Ectodermal cell (in vitro differentiated cells): ENCODE measurements at regions not wholly inside any gene's neighbourhood (a gene's known extent, or its start where the extent isn't known, plus 50 kb on each side); places are given as distances from the start of the nearest gene placed in this dataset.

Experiments used
- H3K27ac ChIP-seq: 2 replicates; pipeline ENCODE4 v1.7.0; 2013; ENCODE audit warnings: mild to moderate bottlenecking, low read depth, low read length; ENCODE audit not compliant: insufficient read depth, poor library complexity, severe bottlenecking
- H3K27me3 ChIP-seq: 2 replicates; pipeline ENCODE4 v1.7.0; 2013; ENCODE audit warnings: mild to moderate bottlenecking, low read length; ENCODE audit not compliant: insufficient read depth, control insufficient read depth, poor library complexity, severe bottlenecking
- H3K36me3 ChIP-seq: one replicate; pipeline ENCODE4 v1.7.0; 2013; ENCODE audit warnings: low read length; ENCODE audit not compliant: control insufficient read depth, insufficient read depth
- H3K4me1 ChIP-seq: one replicate; pipeline ENCODE4 v1.7.0; 2013; ENCODE audit warnings: low read length; ENCODE audit not compliant: control insufficient read depth, insufficient read depth
- H3K4me3 ChIP-seq: 2 replicates; pipeline ENCODE4 v1.7.0; 2013; ENCODE audit warnings: low read depth, low read length, control low read depth; ENCODE audit not compliant: insufficient read depth
- H3K9me3 ChIP-seq: 2 replicates; pipeline ENCODE4 v1.7.0; 2013; ENCODE audit warnings: mild to moderate bottlenecking, low read length, moderate library complexity; ENCODE audit not compliant: control insufficient read depth
- WGBS, 2 experiments: methylation state at CpG; one replicate each; pipeline ENCODE4 v1.1.7; 2013; ENCODE audit warnings: missing lambda C conversion rate in 2 of 2; 5-methylcytosine and 5-hydroxymethylcytosine counted together

- H3K27ac ChIP-seq: no peak overlapping the region
- no peaks in the 10 kb centered on the region for H3K27me3 ChIP-seq
- no peaks in the 10 kb centered on the region for H3K36me3 ChIP-seq
- H3K9me3 ChIP-seq: no peaks in the 10 kb centered on the region
- H3K4me3 ChIP-seq: no peak overlapping the region
- 90 to 92% methylated on average over 3 of the region's 3 CpGs for WGBS, 2 experiments
- peaks cover 8% of the 10 kb centered on the region for H3K4me1 ChIP-seq
These were observed 201.0 kb upstream of the CAMK1G start for GRCh38 chr1:209382231-209383100.

DNA sequence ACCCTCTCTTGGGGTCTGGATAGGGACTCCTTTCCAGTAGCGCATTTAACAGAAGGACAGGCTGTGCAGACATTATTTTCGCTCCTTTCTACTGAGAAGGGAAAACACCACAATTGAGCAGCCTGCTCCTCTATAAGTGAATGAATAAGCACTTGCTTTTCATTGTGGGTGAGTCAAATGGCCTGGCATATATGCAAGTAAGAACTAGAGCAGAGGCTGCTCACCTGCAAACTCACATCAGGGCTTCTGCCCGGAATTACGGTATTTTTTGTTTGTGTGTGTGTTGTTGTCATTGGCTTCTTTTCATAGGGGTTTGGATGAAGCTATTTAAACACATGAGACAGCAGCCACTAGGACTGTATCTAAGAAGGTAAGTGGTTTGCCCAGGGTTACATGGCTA, 200.1 kb upstream of the CAMK1G start:
- no peaks in the 10 kb centered on the region for H3K36me3 ChIP-seq
- H3K4me3 ChIP-seq: no peak overlapping the region
- H3K9me3 ChIP-seq: no peaks in the 10 kb centered on the region
- H3K27me3 ChIP-seq: no peaks in the 10 kb centered on the region
- no peak overlapping the region for H3K27ac ChIP-seq
- peaks cover 9% of the 10 kb centered on the region for H3K4me1 ChIP-seq
- 89 to 96% methylated on average over 4 of the region's 4 CpGs for WGBS, 2 experiments

DNA sequence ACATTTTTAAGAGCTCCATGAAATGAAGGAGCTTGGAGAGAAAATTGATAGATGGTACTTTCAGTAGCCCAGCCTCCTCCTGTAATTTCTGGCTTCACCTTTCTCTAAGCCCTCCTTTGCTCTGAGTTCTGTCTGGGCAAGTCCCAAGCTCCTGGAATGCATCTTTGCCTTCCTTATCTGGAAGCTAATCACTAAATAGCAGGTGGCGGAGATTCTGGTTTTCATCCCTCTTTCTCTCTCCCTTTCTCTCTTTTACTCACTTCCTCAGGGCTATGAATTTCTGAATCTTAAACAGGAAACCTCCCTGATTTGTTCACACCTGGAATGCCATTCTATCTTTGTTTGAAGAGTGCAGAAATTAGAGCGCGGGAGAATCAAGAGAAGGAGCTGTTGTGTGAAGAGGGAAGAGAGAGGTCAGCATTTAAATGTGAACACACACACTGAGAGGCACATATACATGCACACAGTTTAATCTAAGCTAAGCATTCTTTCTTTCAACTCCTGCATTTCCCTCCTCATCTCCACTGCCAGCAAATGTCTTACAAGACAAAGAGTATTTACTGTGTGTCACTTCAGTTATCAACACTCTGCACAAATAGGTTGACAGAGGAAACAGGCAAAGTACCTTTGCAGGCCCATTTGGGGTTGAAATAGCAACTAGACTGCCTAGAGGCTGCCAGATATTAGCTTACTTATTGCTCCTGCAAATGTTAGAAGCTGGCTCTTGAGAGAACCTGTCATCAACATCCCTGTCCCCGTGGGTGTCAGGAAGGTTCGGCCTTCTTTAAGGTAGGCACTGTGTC, 199.4 kb upstream of the CAMK1G start:
- Histone ChIP-seq H3K36me3 (no peaks in the 10 kb centered on the region), H3K27ac (no peak overlapping the region), H3K4me3 (no peak overlapping the region), H3K4me1 (peaks cover 9% of the 10 kb centered on the region), H3K27me3 (no peaks in the 10 kb centered on the region), H3K9me3 (no peaks in the 10 kb centered on the region)
- 92 to 94% methylated on average over 3 to 5 of the region's 5 CpGs for WGBS, 2 experiments

- Histone ChIP-seq H3K9me3 (no peaks in the 10 kb centered on the region), H3K27ac (no peak overlapping the region), H3K36me3 (no peaks in the 10 kb centered on the region), H3K27me3 (no peaks in the 10 kb centered on the region), H3K4me1 (peaks cover 5% of the 10 kb centered on the region), H3K4me3 (no peak overlapping the region)
- 95 to 98% methylated on average over 2 of the region's 2 CpGs for WGBS, 2 experiments
These were observed 198.6 kb upstream of the CAMK1G start for GRCh38 chr1:209384710-209385550.

GRCh38 chr1:209386156-209386555, 197.4 kb upstream of the CAMK1G start:
- WGBS, 2 experiments: 92 to 100% methylated on average over 2 of the region's 2 CpGs
- Histone ChIP-seq H3K4me3 (no peak overlapping the region), H3K27ac (no peak overlapping the region), H3K9me3 (no peaks in the 10 kb centered on the region), H3K27me3 (no peaks in the 10 kb centered on the region), H3K36me3 (no peaks in the 10 kb centered on the region), H3K4me1 (peaks cover 5% of the 10 kb centered on the region)

DNA sequence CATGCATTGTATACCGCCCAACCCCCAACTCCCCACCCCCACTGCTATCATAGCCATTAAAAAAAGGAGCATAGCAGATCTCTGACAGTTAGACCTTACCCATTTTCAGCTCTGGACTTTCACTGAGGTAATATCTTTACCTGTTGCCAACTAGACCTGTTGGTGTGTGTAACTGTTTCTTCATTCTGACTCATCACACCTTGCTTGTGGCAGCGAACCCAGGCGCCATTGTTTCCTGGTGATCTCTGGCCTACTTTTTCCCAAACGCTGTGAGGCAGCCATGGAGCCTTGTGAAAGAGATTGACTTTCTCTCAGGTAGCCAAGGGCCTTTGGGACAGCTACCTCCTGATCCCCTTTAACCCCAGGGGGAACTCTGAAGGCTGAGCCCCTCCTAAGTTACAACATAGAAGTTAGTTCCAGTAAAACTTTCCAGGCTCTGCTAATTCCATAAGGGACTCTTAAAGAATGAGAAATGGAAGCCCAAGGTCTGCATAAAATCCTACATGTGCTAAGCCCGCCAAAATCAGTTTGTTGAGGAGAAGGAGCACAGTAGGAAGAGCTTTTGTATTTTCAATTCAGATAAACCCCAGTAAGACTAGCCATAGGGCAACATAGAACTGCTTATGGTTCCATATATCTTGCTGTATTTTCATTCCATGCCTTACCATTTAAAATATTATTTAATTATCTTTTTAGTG, 196.1 kb upstream of the CAMK1G start:
- no peaks in the 10 kb centered on the region for H3K27me3 ChIP-seq
- H3K27ac ChIP-seq: no peak overlapping the region
- peaks cover 5% of the 10 kb centered on the region for H3K4me1 ChIP-seq
- H3K9me3 ChIP-seq: no peaks in the 10 kb centered on the region
- WGBS, 2 experiments: 92 to 94% methylated on average over 5 of the region's 5 CpGs
- no peak overlapping the region for H3K4me3 ChIP-seq
- H3K36me3 ChIP-seq: no peaks in the 10 kb centered on the region

DNA sequence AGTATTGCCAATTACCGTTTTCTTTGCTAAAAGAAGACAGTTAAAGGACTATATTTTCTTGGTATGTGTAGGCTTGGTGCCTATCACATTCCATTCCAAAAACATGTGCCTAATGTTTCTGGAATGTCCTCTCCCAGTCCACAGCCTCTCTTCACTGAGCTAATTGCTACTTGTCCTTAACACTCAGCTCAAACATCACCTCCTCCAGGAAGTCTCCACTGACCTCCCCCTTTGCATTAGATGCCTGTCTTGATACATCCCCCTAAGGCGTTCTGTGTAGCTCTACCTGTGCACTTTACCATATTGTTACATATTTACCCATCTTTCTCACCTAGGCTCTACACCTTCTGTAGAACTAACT, 195.6 kb upstream of the CAMK1G start:
- H3K27me3 ChIP-seq: no peaks in the 10 kb centered on the region
- H3K27ac ChIP-seq: no peak overlapping the region
- no peaks in the 10 kb centered on the region for H3K36me3 ChIP-seq
- H3K4me3 ChIP-seq: no peak overlapping the region
- peaks cover 5% of the 10 kb centered on the region for H3K4me1 ChIP-seq
- 92 to 95% methylated on average over 1 to 2 of the region's 2 CpGs for WGBS, 2 experiments
- no peaks in the 10 kb centered on the region for H3K9me3 ChIP-seq

- whole genome bisulfite sequencing, 2 experiments: 89 to 94% methylated on average over 1 of the region's 1 CpG
- Histone ChIP-seq H3K27ac (no peak overlapping the region), H3K4me3 (no peak overlapping the region), H3K27me3 (no peaks in the 10 kb centered on the region), H3K36me3 (no peaks in the 10 kb centered on the region), H3K9me3 (no peaks in the 10 kb centered on the region), H3K4me1 (peaks cover 5% of the 10 kb centered on the region)
These were observed 195.2 kb upstream of the CAMK1G start for GRCh38 chr1:209388358-209388757.

GRCh38 chr1:209389258-209389657, 194.3 kb upstream of the CAMK1G start:
- Histone ChIP-seq H3K4me1 (peaks cover 5% of the 10 kb centered on the region), H3K27me3 (no peaks in the 10 kb centered on the region), H3K9me3 (no peaks in the 10 kb centered on the region), H3K36me3 (no peaks in the 10 kb centered on the region), H3K4me3 (no peak overlapping the region), H3K27ac (no peak overlapping the region)
- 36 to 42% methylated on average over 1 of the region's 1 CpG for WGBS, 2 experiments
